ENCODE measurements at regions not wholly inside any gene's neighbourhood (a gene's known extent, or its start where the extent isn't known, plus 50 kb on each side); places are given as distances from the start of the nearest gene placed in this dataset.
A peak's percentile ranks its signal among the peaks of the same experiment; 100 is the strongest.

DNA sequence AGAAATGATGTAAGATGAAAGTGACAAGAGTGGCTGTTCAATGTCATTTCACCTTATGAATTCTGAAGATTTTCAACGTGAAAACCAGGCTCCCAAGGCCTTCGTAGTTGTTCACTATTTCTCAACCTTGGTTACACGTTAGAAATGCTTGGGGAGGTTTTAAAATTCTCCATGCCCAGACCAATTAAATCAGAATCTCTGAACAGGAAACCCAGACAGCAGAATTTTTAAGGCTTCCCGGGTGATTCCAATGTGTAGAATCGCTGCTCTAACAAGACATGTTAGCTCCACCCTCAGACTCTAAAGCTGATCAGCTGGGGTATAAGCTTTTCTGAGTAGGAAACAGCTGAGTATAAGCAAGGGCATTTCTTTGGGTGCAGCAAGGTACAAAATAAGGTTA, 160.4 kb upstream of the TET2 start:
- Histone ChIP-seq H3K27ac (no peak overlapping the region), H3K4me1 (no peaks in the 10 kb centered on the region), H3K4me3 (no peak overlapping the region), H3K36me3 (no peaks in the 10 kb centered on the region), H3K27me3 (no peaks in the 10 kb centered on the region), H3K9me3 (no peaks in the 10 kb centered on the region)
- intact Hi-C loops (cut with DNase I; ENCODE audit: low total_unique reads) = no loop called here
- TF ChIP-seq, protein P1, sequence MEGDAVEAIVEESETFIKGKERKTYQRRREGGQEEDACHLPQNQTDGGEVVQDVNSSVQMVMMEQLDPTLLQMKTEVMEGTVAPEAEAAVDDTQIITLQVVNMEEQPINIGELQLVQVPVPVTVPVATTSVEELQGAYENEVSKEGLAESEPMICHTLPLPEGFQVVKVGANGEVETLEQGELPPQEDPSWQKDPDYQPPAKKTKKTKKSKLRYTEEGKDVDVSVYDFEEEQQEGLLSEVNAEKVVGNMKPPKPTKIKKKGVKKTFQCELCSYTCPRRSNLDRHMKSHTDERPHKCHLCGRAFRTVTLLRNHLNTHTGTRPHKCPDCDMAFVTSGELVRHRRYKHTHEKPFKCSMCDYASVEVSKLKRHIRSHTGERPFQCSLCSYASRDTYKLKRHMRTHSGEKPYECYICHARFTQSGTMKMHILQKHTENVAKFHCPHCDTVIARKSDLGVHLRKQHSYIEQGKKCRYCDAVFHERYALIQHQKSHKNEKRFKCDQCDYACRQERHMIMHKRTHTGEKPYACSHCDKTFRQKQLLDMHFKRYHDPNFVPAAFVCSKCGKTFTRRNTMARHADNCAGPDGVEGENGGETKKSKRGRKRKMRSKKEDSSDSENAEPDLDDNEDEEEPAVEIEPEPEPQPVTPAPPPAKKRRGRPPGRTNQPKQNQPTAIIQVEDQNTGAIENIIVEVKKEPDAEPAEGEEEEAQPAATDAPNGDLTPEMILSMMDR (IDR thresholded peaks at IDR 0.05) = no peak
- no peak for TF ChIP-seq POLR2A (IDR thresholded peaks at IDR 0.05)
- no peak for TF ChIP-seq EP300 (IDR thresholded peaks at IDR 0.05)
- no peak for TF ChIP-seq POLR2AphosphoS5 (IDR thresholded peaks at IDR 0.05)
- no peak for DNase-seq
- 72 to 87% (median 80%) methylated on average over 5 of the region's 5 CpGs for WGBS, 5 donors

DNA sequence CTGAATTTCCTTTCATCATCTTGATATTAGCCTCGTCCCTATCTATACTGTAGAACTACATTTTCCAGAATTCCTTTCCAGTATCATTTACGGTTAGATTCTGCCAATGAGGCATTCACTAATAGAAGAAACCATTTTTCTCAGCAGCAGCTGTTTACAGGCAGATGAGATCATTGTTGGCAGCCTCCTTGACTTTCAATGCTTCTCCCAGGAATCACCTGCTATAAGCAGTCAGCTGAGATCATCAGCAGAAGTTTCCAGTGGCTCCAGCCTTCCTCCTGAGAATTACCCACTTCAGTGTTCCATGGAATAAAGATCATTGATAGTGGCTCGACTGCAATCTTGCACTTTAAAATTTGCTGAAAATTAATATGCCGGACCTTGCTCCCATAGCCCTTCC, 157.3 kb upstream of the TET2 start:
- Histone ChIP-seq H3K9me3 (peaks cover 0 to 15% (median 6%) of the 10 kb centered on the region in 4 donors), H3K36me3 (no peaks in the 10 kb centered on the region), H3K4me3 (no peak overlapping the region), H3K27me3 (no peaks in the 10 kb centered on the region), H3K27ac (no peak overlapping the region), H3K4me1 (no peaks in the 10 kb centered on the region)
- WGBS, 5 donors = 67 to 76% (median 72%) methylated on average over 4 of the region's 4 CpGs
- peak in 1 of 2 donors; percentile 52 for DNase-seq
- intact Hi-C loops (cut with DNase I; ENCODE audit: low total_unique reads) = no loop called here
- no peak for TF ChIP-seq POLR2AphosphoS5 (IDR thresholded peaks at IDR 0.05)
- no peak for TF ChIP-seq POLR2A (IDR thresholded peaks at IDR 0.05)
- TF ChIP-seq, protein P1 (IDR thresholded peaks at IDR 0.05) = no peak
- TF ChIP-seq EP300 (IDR thresholded peaks at IDR 0.05) = no peak

DNA sequence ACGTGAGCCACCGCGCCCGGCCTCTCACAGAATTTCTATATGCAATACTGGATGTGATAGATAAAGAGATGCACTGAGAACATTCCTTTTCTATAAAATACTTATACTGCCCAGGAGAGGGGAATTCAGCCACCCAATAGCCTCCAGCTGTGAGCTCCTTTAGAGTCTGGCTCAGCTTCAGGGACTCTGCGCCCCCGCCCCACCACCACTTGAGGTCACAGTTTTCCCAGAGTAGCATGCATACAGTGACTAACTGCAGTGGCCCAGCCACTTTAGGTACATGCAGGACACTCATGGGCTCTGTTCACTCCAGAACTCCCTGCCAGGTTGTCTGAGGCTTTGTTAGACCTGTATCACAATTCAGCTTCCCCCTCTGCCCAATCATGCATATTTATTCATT, 144.4 kb upstream of the TET2 start:
- Histone ChIP-seq H3K4me3 (no peak overlapping the region), H3K4me1 (no peaks in the 10 kb centered on the region), H3K36me3 (no peaks in the 10 kb centered on the region), H3K27me3 (no peaks in the 10 kb centered on the region), H3K9me3 (no peaks in the 10 kb centered on the region), H3K27ac (no peak overlapping the region)
- no peak for TF ChIP-seq POLR2A (IDR thresholded peaks at IDR 0.05)
- TF ChIP-seq POLR2AphosphoS5 (IDR thresholded peaks at IDR 0.05) = no peak
- TF ChIP-seq, protein P1 (IDR thresholded peaks at IDR 0.05) = no peak
- no peak for TF ChIP-seq EP300 (IDR thresholded peaks at IDR 0.05)
- DNase-seq = no peak
- 90 to 97% (median 95%) methylated on average over 6 of the region's 6 CpGs for WGBS, 5 donors
- intact Hi-C loops (cut with DNase I; ENCODE audit: low total_unique reads) = no loop called here

DNA sequence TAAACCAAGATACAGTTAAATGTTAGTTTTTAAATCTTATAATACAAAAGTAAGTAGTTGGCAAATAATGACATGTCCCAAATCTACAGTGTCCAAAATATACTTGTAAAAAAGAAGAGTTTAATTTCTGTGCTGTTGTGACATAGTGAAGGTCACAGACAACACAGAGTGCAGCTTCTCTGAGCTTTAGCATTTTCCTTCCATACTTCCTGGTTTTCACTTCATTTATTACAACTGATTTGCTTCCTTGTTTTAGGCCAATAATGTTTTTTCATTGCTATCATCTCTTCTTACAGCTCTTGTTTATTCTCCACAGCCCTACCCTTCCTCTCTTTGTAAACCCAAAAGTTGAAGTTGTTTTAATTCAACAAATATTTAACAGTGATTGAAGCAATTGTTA, 132.4 kb upstream of the TET2 start:
- H3K27ac ChIP-seq = peak overlapping the region in 1 of 5 donors; percentile 22
- intact Hi-C loops (cut with DNase I; ENCODE audit: low total_unique reads) = no loop called here
- no peak for TF ChIP-seq POLR2AphosphoS5 (IDR thresholded peaks at IDR 0.05)
- no peak for TF ChIP-seq EP300 (IDR thresholded peaks at IDR 0.05)
- TF ChIP-seq, protein P1 (IDR thresholded peaks at IDR 0.05) = no peak
- no peak for TF ChIP-seq POLR2A (IDR thresholded peaks at IDR 0.05)
- no peaks in the 10 kb centered on the region for H3K9me3 ChIP-seq
- peak in 1 of 2 donors; percentile 7 for DNase-seq
- no peaks in the 10 kb centered on the region for H3K36me3 ChIP-seq
- no peaks in the 10 kb centered on the region for H3K27me3 ChIP-seq
- no peaks in the 10 kb centered on the region for H3K4me1 ChIP-seq
- no peak overlapping the region for H3K4me3 ChIP-seq
